ENCODE measurements at regions not wholly inside any gene's neighbourhood (a gene's known extent, or its start where the extent isn't known, plus 50 kb on each side); places are given as distances from the start of the nearest gene placed in this dataset.

- no peaks in the 10 kb centered on the region for H3K9me3 ChIP-seq (ENCODE audit: low read depth)
- H3K36me3 ChIP-seq: no peaks in the 10 kb centered on the region
- H3K27me3 ChIP-seq: no peaks in the 10 kb centered on the region
- H3K4me1 ChIP-seq (ENCODE audit: low read depth): no peaks in the 10 kb centered on the region
- H3K4me3 ChIP-seq: no peak overlapping the region
- no peak for DNase-seq (ENCODE audit: low read depth in 1 of 2, low spot score in 1 of 2)
- TF ChIP-seq CTCF (IDR thresholded peaks at IDR 0.05; ENCODE audit: low read depth, low read length): no peak
- H3K27ac ChIP-seq: no peak overlapping the region
These were observed 672.4 kb upstream of the ADAMTS5 start for GRCh38 chr21:27639286-27639685.

DNA sequence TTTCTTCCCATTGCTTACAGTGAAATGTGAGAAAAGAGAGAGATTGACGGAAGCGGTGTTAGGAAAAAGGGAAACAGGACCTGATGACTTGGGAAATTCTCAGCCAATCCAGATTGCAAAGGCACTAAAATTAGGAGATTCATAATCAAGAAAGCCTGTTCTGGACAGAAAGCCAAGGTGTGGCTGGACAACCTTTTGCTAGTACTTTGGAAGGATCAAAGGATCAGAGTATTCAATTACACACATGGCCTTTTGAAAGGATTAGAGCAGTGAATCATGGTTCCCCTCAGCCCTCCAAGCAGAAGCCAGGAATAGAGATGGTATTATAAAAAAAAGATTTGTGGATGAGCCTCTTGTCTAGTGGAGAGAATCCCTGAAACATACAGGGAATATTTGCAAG, 669.8 kb upstream of the ADAMTS5 start:
- Histone ChIP-seq H3K27me3 (no peaks in the 10 kb centered on the region), H3K4me1 (ENCODE audit: low read depth) (no peaks in the 10 kb centered on the region), H3K27ac (no peak overlapping the region), H3K9me3 (ENCODE audit: low read depth) (no peaks in the 10 kb centered on the region), H3K4me3 (no peak overlapping the region), H3K36me3 (no peaks in the 10 kb centered on the region)
- no peak for DNase-seq (ENCODE audit: low read depth in 1 of 2, low spot score in 1 of 2)
- no peak for TF ChIP-seq CTCF (IDR thresholded peaks at IDR 0.05; ENCODE audit: low read depth, low read length)

GRCh38 chr21:27633631-27634030, 666.7 kb upstream of the ADAMTS5 start:
- Histone ChIP-seq H3K4me1 (ENCODE audit: low read depth) (no peaks in the 10 kb centered on the region), H3K27ac (no peak overlapping the region), H3K36me3 (no peaks in the 10 kb centered on the region), H3K4me3 (no peak overlapping the region), H3K27me3 (no peaks in the 10 kb centered on the region), H3K9me3 (ENCODE audit: low read depth) (no peaks in the 10 kb centered on the region)
- TF ChIP-seq CTCF (IDR thresholded peaks at IDR 0.05; ENCODE audit: low read depth, low read length): no peak
- peak in 1 of 2 donors; percentile 17 for DNase-seq (ENCODE audit: low read depth in 1 of 2, low spot score in 1 of 2)

GRCh38 chr21:27631471-27631870, 664.6 kb upstream of the ADAMTS5 start:
- H3K4me3 ChIP-seq: no peak overlapping the region
- no peaks in the 10 kb centered on the region for H3K27me3 ChIP-seq
- TF ChIP-seq CTCF (IDR thresholded peaks at IDR 0.05; ENCODE audit: low read depth, low read length): no peak
- no peaks in the 10 kb centered on the region for H3K36me3 ChIP-seq
- no peaks in the 10 kb centered on the region for H3K9me3 ChIP-seq (ENCODE audit: low read depth)
- no peaks in the 10 kb centered on the region for H3K4me1 ChIP-seq (ENCODE audit: low read depth)
- no peak overlapping the region for H3K27ac ChIP-seq
- peak in 1 of 2 donors; percentile 42 for DNase-seq (ENCODE audit: low read depth in 1 of 2, low spot score in 1 of 2)

DNA sequence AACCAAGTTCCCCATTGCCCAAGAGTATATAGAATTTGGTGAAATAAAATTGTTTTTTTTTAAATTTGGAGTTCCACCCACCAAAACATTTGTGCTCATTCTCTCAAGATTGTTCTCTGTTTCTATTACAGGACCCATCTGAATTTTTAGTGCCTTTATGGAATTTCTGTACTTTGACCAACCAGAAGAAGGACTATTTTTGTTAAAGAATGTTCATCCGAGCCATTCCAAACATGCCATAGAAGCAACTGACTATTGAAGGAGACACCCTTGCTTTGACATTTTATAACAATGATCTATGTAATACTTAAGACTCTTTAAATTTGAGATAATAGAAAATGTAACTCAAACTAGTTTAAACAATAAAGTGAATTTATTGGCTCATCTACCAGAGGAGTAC, 655.7 kb upstream of the ADAMTS5 start:
- Histone ChIP-seq H3K9me3 (ENCODE audit: low read depth) (no peaks in the 10 kb centered on the region), H3K4me1 (ENCODE audit: low read depth) (no peaks in the 10 kb centered on the region), H3K27ac (no peak overlapping the region), H3K27me3 (no peaks in the 10 kb centered on the region), H3K4me3 (no peak overlapping the region), H3K36me3 (no peaks in the 10 kb centered on the region)
- DNase-seq (ENCODE audit: low read depth in 1 of 2, low spot score in 1 of 2): no peak
- no peak for TF ChIP-seq CTCF (IDR thresholded peaks at IDR 0.05; ENCODE audit: low read depth, low read length)

DNA sequence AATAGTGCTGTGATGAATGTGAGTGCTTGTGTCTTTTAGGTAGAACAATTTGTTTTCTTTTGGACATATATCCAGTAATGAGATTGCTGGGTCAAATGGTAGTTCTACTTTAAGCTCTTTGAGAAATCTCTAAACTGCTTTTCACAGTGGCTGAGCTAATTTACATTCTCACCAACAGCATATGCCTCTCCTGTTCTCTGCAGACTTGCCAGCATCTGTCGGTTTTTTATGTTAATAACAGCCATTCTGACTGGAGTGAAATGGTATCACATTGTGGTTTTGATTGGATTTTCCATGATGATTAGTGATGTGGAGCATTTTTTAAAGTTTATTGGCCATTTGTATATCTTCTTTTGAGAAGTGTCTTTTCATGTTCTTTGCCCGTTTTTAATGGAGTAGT, 647.3 kb upstream of the ADAMTS5 start:
- Histone ChIP-seq H3K9me3 (ENCODE audit: low read depth) (no peaks in the 10 kb centered on the region), H3K4me3 (no peak overlapping the region), H3K27me3 (no peaks in the 10 kb centered on the region), H3K27ac (no peak overlapping the region), H3K4me1 (ENCODE audit: low read depth) (no peaks in the 10 kb centered on the region), H3K36me3 (no peaks in the 10 kb centered on the region)
- TF ChIP-seq CTCF (IDR thresholded peaks at IDR 0.05; ENCODE audit: low read depth, low read length): no peak
- no peak for DNase-seq (ENCODE audit: low read depth in 1 of 2, low spot score in 1 of 2)
